K562 (cell line): ENCODE measurements at regions not wholly inside any gene's neighbourhood (a gene's known extent, or its start where the extent isn't known, plus 50 kb on each side); places are given as distances from the start of the nearest gene placed in this dataset.

Source experiments
- CXXC5 ChIP-seq: fragments of 250-450 bp; sonication (Bioruptor Pico); IDR thresholded peaks from 2 replicates; pipeline ENCODE4 v1.8.0; 2022; ENCODE audit warnings: inconsistent platforms, mild to moderate bottlenecking, moderate library complexity
- FIP1L1 ChIP-seq: fragments of 200-400 bp; formaldehyde crosslinking; IDR thresholded peaks from 2 replicates; pipeline ENCODE4 v1.6.1; 2018; ENCODE audit warnings: mild to moderate bottlenecking, low read depth, low read length; ENCODE audit not compliant: poor library complexity, severe bottlenecking
- ZNF274 ChIP-seq: IDR thresholded peaks from 2 replicates; pipeline ENCODE4 v1.6.1; 2011; ENCODE audit warnings: low read depth, mild to moderate bottlenecking, low read length, moderate library complexity, borderline replicate concordance
- ZNF431 ChIP-seq: sonication (generic); formaldehyde crosslinking; IDR thresholded peaks from 2 replicates; pipeline ENCODE4 v1.8.0; 2022; ENCODE audit warnings: mild to moderate bottlenecking, missing genetic modification reagents
- TF ChIP-seq, protein P1 (sequence below), 3 experiments: IDR thresholded peaks in 2 of 3; conservative IDR thresholded peaks in 1 of 3; 2 replicates each; pipeline ENCODE4 v1.5.1; 2011 to 2012; ENCODE audit warnings: low read length in 3 of 3, mild to moderate bottlenecking in 3 of 3, control low read depth in 2 of 3, improper control_type of control experiment in 1 of 3, inconsistent platforms in 1 of 3, low read depth in 1 of 3, mixed read lengths in 1 of 3, moderate library complexity in 1 of 3; ENCODE audit not compliant: insufficient read depth in 2 of 3
- TF ChIP-seq, protein P2 (sequence below): sonication (generic); formaldehyde crosslinking; IDR thresholded peaks from 2 replicates; pipeline ENCODE4 v1.8.1; 2023; ENCODE audit warnings: mild to moderate bottlenecking, missing genetic modification reagents

DNA sequence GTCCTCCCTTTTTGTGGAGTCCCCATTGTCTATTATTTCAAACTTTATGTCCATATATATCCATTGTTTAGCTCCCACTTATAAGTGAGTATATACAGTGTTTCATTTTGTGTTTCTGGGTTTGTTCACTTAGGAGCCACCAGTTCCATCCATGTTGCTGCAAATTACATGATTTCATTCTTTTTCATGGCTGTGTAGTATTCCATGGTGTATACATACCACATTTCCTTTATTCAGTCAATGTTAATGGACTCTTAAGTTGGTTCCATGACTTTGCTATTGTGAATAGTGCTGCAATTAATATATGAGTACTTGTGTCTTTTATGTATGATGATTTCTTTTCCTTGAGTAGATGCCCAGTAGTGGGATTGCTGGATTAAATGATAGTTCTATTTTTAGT is 329.1 kb downstream of the AR start:
- no peak for TF ChIP-seq ZNF274
- TF ChIP-seq, protein P1, sequence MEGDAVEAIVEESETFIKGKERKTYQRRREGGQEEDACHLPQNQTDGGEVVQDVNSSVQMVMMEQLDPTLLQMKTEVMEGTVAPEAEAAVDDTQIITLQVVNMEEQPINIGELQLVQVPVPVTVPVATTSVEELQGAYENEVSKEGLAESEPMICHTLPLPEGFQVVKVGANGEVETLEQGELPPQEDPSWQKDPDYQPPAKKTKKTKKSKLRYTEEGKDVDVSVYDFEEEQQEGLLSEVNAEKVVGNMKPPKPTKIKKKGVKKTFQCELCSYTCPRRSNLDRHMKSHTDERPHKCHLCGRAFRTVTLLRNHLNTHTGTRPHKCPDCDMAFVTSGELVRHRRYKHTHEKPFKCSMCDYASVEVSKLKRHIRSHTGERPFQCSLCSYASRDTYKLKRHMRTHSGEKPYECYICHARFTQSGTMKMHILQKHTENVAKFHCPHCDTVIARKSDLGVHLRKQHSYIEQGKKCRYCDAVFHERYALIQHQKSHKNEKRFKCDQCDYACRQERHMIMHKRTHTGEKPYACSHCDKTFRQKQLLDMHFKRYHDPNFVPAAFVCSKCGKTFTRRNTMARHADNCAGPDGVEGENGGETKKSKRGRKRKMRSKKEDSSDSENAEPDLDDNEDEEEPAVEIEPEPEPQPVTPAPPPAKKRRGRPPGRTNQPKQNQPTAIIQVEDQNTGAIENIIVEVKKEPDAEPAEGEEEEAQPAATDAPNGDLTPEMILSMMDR (IDR thresholded peaks at IDR 0.05 in 2 of 3, conservative IDR thresholded peaks at IDR 0.05 in 1 of 3; ENCODE audit: insufficient read depth in 2 of 3, low read depth in 1 of 3, low read length in 3 of 3), result no peak
- TF ChIP-seq FIP1L1, result no peak
- TF ChIP-seq, protein P2, sequence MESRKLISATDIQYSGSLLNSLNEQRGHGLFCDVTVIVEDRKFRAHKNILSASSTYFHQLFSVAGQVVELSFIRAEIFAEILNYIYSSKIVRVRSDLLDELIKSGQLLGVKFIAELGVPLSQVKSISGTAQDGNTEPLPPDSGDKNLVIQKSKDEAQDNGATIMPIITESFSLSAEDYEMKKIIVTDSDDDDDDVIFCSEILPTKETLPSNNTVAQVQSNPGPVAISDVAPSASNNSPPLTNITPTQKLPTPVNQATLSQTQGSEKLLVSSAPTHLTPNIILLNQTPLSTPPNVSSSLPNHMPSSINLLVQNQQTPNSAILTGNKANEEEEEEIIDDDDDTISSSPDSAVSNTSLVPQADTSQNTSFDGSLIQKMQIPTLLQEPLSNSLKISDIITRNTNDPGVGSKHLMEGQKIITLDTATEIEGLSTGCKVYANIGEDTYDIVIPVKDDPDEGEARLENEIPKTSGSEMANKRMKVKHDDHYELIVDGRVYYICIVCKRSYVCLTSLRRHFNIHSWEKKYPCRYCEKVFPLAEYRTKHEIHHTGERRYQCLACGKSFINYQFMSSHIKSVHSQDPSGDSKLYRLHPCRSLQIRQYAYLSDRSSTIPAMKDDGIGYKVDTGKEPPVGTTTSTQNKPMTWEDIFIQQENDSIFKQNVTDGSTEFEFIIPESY (CRISPR knock-in tag), result no peak
- no peak for TF ChIP-seq CXXC5
- no peak for TF ChIP-seq ZNF431 (CRISPR knock-in tag)
